Stimulated activated CD8-positive, alpha-beta memory T cell treated with anti-CD3 and anti-CD28 coated beads, Interleukin-2, amount 100 ng/mL, for 1 hour (primary cell): ENCODE measurements at regions not wholly inside any gene's neighbourhood (a gene's known extent, or its start where the extent isn't known, plus 50 kb on each side); places are given as distances from the start of the nearest gene placed in this dataset.
"Not testable (repeated sequence)": the region's sequence is repeated elsewhere in the genome, so short reads cannot be mapped to it uniquely, and the experiment has no call there.

ENCODE experiments used
- DNase-seq, 2 donors: peaks; one replicate each; pipeline ENCODE4 v3.0.0-alpha.2; 2020; ENCODE audit warnings: low read depth in 2 of 2

GRCh38 chr20:40849456-40849855, 160.4 kb upstream of the MAFB start:
- DNase-seq, result no peak

DNA sequence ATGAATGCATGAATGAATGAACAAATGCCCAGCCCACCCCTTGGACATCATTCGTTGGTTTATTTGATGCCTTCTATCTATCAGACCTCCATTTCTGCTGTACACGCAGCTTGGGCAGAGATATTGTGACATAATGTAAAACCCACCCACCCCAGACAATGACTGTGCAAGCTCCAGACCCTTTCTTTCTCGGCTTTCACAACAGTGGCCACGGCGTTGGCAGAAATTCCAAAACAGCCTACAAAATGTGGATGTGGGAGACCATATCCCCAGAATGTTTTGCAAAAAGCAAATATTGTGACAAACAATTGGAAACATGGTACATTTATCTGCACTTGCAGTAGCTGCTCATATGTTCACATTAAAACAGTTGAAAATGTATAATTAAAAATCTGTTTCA, 162.0 kb upstream of the MAFB start:
- DNase-seq, result no peak

DNA sequence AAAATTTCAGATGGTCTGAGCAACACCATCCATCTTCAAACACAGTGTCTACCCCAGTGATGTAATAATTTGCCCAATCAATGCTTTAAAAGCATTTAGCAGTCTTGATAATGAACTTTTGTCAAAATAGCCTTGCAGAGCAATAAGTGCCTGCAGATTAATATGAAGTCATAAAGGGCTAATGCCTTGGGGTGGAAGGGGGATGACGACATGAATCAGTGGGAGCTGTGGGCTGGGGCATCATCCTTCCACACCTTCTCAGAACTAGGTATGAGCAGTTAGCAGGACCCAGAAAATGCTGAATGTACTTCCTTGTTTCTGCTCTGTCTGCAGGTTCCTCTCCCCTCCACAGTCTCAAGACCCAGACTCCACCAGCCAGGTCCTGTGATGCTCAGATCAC, 166.2 kb upstream of the MAFB start:
- no peak for DNase-seq

- no peak for DNase-seq
These were observed 167.6 kb upstream of the MAFB start for GRCh38 chr20:40856653-40857052.

DNA sequence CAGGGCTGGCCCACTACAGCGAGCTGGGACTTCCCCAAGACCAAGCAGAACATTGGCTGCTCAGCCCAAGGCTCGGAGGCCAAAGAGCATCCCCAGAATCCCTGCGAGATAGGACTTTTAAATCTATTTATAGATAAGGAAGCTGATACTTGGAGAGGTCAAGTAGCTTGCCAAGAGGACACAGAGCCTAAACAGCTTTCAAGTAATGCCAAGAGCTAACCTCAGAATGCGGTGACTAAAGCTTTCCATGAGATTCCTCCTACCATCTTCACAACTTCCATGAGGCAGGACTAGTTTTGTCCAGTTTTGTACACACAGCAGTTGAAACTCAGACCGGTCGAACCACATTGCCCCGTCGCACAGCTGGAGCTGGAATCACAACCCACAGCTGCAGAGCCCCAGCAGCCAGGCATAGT, 168.1 kb upstream of the TOP1 start:
- no peak for DNase-seq

DNA sequence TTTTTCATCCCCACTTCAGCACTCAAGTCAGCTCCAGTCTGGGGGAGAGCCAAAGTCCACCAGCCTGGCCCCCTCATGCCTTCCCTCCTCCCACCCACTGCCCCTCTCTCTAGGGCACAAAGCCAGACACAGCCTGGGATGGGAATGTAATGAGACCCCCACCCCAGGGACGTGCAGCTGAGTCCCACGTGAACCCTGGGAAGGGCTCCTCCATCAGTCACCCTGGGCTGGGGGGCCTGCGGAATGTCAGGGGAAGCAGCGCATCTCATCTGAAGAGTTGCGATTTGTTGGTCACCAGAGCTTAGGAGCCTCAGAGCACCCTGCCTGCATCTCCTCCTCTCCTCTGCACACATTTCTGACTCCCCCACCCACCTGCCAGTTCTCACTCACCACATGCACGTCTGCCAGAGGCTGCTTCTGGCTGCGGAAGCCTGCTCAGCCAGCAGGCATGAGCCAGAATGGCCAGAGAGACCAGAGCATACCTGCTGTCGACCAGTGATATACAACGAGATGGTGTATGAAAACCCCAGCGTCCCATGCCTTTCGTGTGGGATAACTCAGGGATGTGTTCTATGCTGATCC, 167.1 kb upstream of the TOP1 start:
- no peak for DNase-seq

DNA sequence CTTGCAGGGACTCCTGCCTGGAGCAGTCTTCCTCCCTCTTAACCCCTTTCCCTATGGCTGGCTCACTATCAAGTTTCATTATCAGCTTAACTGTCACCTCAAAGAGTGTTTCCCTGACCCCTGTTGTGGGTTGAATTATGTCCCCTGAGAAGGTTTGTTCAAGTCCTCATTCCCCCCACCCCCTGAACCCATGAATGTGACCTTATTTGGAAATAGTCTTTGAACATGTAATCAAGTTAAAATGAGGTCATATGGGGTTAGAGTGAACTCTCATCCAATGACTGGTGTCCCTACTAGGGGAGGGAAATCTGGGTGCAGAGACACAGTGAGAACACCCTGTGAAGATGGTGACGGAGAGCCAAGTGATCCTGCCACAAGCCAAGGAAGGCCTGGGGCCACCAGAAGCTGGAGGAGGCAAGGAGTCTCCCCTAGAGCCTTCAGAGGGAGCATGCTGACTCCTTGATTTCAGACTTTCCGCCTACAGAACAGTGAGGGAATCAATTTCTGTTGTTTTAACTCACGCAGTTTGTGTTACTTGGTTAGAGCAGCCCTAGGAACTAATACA, 165.2 kb upstream of the TOP1 start:
- no peak for DNase-seq

DNA sequence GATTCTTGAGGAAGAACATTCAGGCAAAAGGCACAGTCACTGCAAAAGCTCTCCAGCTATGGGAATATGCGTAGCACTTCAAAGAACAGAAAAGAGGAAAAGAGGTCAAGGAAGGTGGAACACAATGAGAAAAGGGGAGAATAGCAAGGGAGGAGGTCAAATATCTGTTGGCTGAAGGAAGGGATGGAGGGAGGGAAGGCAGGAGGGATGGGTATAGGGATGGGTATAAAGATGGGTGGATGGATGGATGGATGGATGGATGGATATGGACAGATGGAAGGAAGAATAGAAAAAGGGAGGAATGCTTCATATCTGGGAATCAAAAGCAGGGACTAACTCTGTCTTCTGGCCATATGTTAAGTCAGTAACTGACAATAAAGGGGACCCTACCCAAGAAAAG, 164.2 kb upstream of the TOP1 start:
- no peak for DNase-seq

DNA sequence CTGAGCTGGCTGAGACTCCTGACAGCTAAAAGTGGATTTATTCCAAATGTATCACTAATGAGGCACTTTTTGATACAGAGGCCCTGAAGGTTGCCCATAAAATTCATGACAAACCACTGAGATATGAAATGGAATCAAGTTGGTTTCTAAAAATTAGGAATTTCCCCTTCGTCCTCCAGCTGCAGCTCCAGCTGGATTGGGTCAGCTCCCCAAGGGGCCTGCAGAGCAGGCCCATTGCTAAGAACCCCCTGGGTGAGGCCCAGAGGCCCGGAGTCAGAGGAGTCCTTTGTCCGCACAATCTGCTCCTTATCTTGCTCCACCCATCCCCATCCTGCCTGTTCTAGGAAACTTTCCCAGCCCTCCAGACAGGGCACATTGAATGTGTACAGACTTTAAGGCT, 163.5 kb upstream of the TOP1 start:
- no peak for DNase-seq

- DNase-seq, result no peak
These were observed 162.6 kb upstream of the TOP1 start for GRCh38 chr20:40866056-40866455.

GRCh38 chr20:40868551-40869217, 159.9 kb upstream of the TOP1 start:
- no peak for DNase-seq

DNA sequence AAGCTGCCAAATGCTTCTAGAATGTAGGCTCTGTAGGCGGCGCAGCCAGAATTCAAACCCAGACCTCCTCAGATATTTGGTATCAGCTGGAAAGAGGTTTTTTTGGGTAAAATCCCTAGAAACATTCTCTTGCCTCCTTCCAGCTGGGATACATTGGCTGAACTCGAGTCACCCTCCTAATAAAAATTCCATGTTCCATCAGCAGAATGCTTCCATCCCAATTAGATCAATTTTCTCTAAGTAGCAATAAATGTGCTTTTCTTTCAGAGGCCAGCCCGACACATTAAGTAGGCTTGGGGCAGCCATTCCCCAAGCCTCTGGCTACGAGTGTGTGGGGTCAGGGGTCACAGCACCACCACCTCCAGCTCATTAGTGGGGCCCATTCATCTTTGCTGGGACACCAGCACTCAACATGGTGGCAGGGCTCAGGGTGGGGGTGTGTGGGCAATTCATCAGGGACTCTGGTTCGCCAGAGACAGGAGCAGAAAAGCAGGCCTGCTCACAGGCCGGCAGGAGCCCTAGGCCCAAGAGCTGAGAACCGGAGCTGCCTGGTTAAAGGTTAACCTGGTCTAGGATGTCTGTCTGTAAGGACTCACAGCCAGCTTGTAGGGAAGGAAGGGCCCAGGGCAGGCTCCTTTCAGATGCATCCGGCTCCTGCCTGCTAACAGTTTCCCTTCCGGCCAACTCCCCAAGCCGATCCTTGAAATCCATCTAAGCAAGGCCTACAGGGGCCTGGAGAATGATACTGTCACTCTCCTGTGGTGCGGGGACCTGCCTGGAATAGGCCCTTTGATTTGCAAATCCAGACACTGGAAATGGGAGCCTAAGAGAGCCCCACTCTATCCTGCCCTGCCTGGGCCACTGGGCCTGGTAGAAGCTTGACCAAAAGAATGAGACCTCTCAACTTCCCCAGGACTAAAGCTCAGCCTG, 159.1 kb upstream of the TOP1 start:
- no peak for DNase-seq

DNA sequence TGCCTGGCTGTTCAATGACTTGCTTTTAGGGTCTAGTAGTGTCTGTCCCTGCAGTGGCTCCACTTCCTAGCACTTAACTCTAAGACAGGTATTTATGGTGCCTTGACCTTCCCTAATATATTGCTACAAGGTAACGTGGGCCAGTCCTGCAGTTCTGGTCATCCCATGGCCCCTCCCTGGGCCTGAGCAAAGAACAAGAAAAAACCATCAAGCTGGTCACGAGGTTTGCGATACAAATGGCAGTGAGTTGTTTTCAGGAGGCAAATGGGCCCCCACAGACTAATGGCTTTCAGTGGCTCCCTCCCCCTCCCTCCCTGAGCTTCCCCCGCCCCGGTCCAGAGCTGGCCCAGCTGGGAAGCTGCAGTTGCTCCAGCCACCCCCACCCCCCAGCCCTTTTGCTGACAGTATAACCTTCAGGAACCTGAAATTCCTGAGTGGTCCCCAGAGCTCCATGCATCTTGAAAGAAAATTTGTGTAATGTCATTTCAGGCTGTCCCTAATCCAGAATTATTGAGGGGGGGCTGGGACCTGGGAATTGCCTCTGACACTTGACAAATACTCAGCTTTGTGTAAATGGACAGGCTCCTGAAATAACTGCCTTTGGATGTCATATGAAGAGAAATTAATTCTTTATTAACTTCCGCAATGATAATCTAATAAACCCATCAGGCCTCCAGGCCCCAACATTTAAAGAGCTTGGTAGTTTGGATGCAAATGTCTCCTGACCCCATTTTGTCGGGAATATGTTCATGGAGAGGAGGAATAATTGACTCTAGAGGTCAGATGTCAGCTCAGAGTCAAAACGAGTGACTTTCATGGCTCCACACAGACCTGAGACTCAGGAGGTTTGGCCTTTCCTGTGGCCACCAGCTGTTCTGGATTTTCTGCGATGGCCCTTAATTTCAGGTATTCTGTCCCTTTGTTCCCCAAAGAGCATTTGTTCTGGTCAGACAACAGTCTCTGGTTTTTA, 153.2 kb upstream of the TOP1 start:
- no peak for DNase-seq

DNA sequence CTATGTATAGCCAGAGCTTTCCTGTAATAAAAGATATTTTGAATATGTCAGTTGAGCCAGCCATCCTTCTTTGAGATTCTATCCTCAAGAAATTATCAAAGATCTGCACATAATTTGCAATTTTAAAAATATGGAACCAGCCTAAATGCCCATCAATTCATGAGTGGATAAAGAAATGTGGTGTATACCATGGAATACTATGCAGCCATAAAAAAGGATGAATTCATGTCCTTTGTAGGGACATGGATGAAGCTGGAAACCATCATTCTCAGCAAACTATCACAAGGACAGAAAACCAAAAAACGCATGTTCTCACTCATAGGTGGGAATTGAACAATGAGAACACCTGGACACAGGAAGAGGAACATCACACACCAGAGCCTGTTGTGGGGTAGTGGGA, 150.5 kb upstream of the TOP1 start:
- not testable (repeated sequence) for DNase-seq

GRCh38 chr20:40880063-40880728, 148.4 kb upstream of the TOP1 start:
- DNase-seq, result no peak

DNA sequence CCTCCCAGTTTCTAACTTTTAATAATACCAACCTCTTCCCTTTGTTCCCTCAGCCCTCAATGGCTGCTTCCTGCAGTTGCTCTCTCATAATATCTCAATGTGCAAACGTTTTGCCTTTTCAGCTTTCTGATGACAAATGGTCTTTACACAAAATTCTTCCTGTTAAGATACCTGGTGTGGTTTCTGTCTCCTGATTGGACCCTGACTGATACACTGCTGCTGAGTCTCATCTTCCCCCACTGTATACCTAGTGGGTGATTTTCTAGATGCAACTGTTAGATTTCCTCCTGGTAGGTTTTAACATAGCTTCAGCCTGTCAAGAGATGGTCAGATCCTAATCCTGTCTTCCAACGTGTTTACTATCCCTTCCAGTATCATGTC, 147.9 kb upstream of the TOP1 start:
- no peak for DNase-seq

DNA sequence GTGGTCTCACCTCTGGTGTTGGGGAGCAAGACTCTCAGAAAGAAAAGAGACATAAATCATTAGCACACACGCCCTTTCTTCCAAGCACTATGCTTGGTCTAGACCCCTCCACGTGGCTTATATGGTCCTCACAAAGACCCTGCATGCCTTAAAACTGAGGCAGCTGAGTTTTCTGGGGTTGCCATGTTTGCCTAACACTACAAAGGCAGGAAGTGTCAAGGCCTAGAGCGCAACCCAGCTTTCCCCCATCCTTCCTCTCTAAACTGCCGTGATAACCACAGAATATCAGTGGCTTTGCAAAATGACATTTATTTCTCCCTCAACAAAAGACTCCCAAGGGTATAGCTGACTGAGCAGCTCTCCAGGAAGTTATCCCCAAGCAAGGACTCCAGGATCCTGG, 146.5 kb upstream of the TOP1 start:
- no peak for DNase-seq

GRCh38 chr20:40883097-40883496, 145.5 kb upstream of the TOP1 start:
- DNase-seq, result no peak

DNA sequence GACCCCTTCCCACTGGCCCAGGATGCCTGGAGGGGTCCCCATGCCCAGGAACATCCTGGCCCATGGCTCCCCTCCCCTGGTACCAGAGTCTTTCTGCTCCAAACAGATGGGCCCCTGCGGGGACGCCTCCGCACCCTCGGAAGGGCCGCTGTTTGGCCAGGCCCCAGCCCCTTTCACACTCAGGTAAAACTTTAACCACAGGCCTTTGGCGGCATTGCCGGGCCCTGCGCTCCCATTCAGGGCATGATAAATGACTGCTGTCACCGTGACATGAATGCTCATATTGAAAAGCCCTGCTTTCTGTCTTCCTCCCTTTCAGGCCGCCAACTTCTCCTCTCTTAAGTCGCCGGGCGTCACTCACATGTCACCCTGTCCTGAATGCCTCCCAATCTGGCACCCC, 141.5 kb upstream of the TOP1 start:
- no peak for DNase-seq

DNA sequence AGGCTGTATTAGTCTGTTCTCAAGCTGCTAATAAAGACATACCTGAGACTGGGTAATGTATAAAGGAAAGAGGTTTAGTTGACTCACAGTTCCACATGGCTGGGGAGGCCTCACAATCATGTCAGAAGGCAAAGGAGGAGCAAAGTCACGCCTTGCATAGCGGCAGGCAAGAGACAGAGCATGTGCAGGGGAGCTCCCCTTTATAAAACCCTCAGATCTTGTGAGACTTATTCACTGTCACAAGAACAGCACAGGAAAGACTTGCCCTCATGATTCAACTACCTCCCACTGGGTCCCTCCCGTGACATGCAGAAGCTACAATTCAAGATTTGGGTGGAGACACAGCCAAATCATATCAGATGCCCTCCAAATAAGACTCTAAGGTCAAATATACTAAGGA, 139.4 kb upstream of the TOP1 start:
- not testable (repeated sequence) for DNase-seq

DNA sequence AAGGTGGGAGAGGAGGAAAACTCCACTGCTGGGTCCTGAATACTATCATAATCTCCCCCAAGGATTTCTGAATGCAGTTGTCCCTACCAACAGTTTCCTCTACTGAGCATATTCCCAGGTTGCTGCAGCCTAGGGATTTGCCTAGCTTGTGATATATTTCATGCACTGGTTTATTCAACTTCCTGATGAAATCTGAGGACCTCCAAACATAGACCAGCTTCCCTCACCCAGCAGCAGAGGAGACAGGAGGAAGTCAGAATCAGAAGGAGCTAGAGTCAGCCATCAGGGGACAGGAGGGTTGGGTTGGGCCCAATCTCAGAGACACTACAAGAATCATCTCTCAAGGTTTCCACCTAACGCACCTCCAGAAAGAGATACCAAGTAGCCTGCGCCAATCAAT, 138.4 kb upstream of the TOP1 start:
- DNase-seq, result no peak
